ENCODE measurements at regions not wholly inside any gene's neighbourhood (a gene's known extent, or its start where the extent isn't known, plus 50 kb on each side); places are given as distances from the start of the nearest gene placed in this dataset.

DNA sequence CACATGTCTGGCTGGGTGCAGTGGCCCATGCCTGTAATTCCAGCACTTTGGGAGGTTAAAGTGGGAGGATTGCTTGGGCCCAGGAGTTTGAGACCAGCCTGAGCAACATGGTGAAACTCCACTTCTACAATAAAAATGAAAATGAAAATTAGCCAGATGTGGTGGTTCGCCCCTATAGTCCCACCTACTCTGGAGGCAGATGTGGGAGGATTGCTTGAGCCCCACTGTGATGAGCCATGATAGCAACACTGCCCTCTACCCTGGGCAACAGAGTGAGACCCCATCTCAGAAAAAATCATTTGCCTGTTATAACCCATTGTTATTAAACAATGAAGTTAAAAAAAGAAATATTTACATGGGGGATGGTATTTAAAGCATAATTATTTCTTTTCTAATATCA is 240.1 kb upstream of the ZPLD1 start:
- DNase-seq = no peak

DNA sequence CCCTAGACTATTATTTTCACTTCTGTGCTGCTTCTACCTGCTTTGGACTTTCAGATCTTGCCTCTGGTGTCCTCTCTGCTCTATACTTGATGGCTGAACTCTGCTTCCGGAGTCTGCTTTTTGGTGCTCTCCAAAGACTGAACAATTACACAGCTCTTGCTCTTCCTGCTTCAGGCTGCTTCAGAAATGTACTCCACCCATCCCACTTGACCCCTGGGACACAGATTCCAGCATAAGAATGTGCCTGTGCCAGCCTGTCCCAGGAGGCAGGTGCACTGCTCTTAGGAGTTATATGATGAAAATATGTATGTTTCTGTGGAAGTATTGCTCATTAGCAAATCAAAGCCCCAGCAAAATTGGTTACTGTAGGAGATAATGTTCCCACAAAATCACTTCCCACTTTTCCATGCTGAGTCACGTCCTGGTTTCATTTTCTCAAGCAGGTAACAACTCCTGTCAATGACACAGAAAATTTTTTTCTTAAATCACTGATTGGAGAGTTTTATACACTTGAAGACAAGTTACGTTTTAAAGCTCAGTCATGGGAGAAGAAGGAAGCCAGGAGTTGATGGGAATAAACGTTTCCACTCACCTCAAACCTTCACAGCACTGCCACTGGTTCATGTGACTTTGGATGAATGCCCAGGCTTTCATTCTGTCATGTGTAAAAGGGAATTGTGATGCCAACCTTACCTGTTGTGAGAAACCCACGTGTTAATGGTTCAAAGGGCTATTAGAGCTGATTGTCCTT is 239.4 kb upstream of the ZPLD1 start:
- no peak for DNase-seq

DNA sequence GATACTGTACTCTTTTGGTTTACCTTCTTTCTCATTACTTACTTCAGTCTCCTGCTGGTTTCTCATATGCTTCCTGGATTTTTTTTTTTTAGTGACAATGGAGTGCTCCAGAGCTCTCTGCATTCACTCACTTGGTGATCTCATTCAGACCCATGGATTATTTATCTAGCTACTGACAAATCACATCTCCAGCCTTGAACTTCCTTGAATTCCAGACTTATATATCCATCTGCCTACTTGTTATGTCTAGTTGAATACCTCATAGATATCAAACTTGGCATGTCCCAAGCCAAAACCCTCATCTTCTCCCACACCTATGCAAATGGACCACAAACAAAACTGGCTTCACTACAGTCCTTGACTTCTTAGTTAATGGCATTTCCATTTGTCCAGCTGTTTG is 234.7 kb upstream of the ZPLD1 start:
- no peak for DNase-seq

DNA sequence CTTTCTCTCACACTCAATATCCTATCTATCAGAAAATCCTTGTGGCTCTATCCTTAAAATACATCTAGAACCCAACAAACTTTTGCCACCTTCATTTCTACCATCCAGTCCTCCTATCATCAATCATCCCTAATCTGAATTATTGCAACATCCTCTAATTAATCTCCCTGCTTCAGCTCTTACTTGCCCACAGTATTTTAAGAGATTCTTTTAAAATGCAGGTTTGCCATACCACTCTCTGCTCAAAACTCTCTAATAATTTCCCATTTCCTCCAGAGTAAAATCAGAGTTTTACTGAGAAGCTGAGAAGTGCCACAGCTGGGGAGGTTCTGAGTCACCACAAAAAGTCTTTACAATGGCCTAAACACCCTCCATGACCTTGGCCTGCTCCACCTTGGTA is 234.3 kb upstream of the ZPLD1 start:
- DNase-seq = no peak

DNA sequence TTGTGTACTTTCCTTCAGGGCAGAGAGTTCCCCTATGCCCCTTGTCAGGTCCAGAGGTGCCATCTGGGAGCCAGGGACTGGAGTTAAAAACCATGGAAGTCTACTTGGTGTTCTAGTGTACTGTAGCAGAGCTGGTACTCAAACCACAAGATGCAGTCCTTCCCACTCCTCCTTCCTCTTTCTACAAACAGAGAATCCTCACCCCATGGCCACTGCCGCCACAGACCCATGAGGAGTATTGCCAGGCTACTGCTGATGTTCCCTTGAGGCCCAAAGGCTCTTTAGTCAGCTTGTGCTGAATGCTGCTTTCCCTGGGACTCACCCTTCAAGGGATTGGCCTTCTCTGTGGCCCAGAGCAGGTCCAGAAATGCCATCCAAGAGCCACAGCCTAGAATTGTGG is 229.2 kb upstream of the ZPLD1 start:
- DNase-seq = no peak

DNA sequence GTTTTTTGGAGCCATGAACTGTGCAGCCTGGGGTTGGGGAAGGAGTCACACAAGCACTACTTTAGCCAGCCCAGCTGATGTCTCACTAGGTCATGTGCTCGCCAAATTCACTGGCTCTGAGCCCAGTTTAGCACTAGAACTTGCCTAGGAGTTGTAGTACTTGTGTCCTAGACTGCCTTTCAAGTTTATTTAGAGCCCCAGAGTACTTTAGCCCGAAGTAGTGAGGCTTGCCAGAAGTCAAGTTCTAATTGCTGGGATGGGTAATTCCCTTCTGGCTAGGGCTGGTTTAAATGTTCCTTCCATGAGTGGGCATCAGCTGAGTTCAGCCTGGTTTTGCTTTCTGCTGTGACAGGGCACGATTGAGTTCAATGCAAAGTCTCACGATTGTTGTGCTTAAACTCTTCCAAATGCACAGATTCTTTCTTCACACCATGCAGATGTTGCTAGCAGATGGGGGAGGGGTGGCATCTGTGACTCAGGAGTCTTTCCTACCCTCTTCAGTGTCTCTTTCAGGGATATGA is 228.2 kb upstream of the ZPLD1 start:
- DNase-seq = no peak

DNA sequence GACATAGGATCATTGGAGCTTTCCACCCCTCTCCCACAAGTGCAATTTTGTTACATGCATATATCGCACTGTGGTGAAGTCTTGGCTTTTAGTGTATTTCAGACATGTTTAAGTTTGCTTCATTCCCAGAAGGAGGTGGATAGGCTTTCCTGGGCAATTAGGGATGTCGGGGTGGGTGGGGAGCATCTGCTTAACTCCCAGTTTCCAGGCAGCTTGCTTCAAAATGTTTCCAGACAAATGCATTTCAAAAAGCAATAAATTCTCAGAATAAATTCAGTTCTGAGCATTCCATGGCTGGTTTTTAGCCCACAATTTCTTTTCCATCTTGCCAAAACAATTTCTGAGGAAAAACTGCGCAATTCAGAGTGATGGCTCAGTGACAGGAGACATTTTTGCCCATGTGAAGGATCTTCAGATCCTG is 227.7 kb upstream of the ZPLD1 start:
- peak; percentile 57 for DNase-seq

DNA sequence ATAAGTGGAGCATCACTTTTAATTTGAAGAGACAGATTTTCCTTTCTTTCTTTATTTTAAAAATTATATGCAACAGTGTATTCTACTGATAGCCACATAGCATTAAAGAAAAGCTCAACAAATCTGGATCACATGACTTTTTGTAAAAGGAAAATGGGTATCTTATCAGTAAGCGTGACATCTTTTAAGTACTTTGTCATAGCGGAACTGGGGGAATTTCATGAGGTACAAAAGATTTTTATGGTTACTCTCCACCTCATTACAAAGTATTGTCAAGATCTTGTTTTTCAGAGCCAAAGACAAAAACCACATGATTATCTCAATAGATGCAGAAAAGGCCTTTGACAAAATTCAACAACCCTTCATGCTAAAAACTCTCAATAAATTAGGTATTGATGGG is 219.6 kb upstream of the ZPLD1 start:
- no peak for DNase-seq

DNA sequence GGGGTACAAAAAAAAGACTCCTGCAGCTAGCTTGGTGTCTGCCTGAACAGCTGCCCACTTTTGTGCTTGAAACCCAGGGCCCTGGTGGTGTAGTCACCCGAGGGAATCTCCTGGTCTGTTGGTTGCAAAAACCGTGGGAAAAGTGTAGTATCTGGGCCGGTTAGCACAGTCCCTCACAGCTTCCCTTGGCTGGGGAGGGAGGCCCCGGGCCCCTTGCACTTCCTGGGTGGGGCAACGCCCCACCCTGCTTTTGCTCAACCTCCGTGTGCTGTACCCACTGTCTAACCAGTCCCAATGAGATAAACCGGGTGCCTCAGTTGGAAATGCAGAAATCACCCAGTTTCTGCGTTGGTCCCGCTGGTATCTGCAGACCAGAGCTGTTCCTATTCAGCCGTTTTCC is 211.7 kb upstream of the ZPLD1 start:
- no peak for DNase-seq

DNA sequence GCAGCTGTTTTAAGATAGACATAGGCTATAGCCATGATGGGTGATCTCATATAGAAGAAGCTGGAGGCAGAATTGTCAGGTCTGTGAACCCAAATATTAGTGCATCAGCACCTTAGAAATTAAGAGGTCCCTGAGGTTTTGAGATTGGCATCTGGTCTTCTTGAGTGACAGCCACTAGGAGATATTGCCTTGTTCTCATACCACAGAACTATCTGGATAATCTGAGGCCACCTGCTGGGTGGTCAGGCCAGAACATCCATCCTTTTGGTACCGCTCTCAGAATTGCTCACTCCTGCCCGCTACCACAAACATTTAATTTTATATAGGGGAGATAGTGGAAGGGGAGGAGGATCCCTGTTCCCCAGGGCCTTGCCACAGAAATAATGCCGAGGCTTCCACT is 210.6 kb upstream of the ZPLD1 start:
- no peak for DNase-seq

DNA sequence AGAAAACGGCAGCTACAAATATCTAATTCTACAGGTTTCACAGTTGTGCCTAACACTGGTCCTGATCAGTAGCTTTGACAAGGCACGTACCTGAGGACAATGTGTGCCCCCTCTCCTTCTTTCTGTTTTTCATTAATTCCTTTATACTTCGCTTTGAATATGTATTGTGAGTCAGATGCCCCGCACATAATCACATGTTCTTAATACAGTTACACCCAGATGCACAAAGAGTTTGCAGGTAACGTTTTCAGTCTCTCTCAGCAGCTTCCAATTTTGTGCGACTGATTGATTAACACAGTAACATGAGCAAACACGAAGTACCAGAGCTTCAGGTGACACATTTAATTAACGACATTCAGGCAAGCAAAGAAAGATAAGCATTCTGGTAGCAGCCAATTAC is 209.8 kb upstream of the ZPLD1 start:
- no peak for DNase-seq

DNA sequence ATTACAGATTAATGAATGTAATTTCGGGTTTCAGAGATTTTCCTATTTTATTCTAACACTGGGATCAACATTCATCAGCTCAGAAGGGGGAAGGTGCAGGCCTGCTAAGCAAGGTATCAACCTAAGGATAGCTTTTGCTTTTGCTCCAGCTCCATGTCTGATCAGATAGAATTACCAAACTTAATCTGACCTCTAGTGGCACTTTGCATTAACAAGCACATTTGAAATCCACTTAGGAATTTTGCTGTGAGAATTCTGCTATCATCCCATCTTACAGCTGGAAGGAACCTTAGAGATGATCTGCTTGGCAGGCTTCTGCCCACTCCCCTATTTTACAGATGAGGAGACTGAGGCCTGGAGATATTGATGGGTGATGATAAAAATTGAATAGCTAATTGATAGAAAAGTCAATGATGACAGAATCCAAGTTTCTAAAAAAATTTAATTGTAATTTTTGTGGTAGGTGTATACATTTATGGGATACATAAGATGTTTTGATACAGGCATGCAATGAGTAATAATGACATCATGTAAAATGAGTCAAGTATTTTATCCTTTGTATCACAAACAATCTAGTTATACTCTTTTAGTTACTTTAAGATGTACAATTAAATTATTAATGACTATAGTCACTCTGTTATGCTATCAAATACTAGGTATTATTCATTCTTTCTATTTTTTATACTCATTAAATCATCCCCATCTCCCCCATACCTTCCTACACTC is 209.2 kb upstream of the ZPLD1 start:
- no peak for DNase-seq

DNA sequence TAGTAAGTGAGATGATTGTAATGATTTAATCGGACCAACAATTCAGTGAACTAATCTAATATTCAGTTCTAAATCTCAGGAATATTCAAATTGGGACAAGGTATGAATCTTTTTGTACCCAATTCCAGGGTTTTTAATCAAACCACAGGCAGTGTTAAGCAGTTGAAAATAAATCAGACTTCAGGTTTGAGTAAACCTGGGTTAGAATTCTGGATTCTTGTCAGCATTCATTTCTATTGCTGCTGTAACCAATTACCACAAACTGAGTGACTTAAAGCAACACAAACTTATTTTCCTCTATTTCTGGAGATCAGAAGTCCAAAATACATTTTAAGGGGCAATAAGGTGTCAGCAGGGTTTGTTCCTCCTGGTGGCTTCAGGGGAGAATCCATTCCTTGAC is 208.4 kb upstream of the ZPLD1 start:
- DNase-seq = no peak

DNA sequence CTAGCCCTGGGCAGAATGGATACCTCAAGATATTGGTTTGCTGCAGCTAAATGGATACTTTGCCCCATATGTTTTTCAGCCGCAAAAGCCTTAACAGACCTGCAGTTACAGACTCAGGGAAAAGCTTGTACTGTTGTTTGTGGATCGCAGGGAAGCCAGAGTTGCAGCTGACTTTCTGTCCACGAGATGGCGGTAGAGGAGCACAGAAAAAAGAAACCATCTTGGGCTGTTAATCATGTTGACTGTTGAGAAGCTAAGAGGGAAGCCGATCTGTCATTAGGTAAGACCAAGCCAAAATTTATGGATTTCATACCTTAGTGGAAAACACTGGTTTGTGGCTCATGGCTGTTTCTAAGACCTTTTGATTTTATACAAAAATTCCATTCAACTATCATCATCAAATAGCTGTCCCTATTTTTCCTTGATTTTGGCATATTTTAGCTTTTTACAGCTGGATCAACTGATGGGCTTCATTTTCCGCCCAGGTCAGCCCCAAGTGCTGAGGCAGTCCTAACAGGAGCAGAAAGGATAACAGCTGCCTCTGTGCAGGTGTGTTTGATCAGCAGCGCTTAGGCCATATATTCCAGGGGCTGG is 205.7 kb upstream of the ZPLD1 start:
- peak; percentile 85 for DNase-seq

DNA sequence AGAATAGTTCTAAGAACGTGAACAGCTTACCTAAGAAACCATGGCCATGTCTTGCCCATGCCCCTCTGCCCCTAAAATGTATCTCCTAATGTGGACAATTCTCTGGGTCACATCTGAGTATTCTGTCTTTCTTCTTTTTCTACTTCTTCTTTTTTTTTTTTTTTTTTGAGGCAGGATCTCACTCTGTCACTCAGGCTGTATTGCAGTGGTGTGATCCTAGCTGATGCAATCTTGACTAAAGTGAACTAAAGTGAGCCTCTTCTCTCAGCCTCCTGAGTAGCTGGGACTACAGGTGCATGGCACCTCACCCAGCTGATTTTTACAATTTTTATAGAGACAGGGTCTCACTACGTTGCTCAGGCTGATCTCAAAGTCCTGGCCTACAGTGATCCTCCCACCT is 204.8 kb upstream of the ZPLD1 start:
- DNase-seq = no peak

DNA sequence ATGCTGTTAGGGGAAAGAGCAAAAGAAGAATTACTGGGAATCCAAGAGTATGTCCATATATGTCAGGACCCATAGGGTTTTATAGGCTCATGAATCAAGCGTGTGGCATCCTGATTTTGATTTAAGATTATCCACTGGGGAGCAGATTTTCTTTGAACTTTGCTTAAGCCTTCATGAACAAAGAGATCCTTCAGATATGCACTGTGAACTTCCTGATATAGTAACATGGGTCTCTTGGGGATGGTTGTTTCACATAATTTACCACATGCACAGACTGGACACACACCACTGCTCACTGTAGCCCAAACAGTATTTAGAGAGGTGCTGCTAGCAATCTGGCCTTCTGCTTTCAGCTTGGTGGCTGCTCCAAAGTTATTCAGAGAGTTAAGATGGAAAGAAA is 200.9 kb upstream of the ZPLD1 start:
- no peak for DNase-seq

DNA sequence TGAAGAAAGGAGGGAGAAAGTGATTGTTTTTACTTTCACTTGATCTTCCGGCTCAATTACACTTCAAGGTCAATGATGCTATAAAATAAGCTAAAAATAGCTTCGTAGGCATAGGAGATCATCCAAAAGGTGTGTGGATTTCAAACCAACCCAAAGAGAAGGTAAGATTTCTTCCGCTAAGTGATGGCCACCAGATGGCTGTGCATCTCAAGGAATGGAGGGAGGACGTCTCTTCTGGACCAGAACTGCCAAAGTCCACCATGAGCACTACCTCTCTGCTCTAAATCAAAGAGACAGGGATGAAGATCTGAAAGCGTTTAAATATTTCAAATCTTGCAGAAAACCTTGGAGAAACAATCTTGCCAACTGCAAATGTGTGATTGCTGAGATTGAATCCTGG is 199.1 kb upstream of the ZPLD1 start:
- no peak for DNase-seq

DNA sequence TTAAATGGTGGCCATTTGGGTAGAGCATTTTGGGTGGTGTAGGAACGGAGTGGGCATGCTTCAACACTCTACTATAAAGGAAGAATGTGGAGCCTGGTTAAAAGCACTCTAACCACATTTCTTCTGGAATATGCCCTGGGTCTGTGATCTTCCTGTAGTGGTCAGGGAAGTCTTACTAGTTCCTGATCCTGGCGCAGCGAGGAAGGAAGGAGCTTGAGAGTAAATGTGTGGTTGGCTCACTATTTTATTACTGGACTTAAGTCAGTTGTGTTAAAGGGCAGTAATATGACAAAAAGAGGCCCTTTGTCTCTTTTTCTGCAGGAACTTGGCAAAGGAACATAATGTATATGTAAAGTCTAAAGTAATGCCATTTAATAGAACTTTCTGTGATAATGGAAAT is 197.6 kb upstream of the ZPLD1 start:
- DNase-seq = no peak

DNA sequence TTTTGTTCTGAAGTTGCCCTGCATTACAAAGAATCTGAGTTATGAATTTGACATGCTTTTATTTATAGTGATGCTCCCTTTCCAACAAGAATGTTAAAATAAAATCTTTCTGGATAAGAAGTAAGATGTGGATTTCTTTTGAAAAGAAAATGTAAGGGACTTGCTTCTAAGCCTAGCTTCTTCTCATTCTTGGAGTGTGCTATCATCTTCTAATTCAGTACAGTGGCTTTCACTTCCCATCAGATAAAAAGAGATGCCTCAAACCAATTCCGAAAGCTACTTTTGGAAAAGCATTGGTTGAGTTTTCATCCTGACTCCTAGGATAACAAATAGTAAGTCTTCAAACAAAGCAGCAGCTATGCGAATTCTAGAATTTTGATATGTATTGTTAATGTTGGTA is 197.0 kb upstream of the ZPLD1 start:
- no peak for DNase-seq

DNA sequence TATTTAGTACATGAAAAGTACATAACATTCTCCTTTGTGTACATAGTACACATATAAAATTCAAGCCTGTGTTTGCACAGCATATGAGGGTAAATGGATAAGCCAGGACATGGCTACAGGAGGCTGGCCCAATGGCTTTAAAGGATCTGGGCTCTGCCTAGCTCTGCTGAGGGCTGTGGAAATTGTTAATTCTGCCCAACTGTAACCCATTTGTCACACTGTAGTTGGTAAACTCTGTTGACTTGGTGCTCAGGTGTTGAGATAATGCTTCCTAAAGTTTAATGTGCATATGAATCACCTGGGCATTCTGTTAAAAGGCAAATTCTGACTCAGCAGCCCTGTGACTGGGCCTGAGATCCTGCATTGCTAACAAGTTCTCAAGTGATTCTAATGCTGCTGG is 196.5 kb upstream of the ZPLD1 start:
- DNase-seq = no peak

DNA sequence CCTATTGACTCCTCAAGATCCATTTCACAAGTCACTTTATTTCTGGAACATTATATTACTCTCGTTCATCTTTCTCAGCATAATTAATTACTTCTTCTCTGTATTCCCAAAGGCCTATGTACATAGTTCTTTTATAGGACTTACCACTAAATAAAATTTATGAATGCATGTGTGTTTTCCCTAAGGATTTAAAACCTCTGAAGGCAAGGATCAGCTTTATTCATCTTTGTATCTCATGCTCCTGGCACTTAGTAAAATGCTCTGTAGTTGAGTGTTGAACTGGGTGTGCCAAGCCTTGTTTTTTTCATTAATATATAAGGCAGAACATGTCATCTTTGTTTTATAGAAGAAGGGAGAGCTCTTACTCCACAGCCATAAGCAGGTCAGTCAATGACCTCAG is 194.1 kb upstream of the ZPLD1 start:
- DNase-seq = no peak

DNA sequence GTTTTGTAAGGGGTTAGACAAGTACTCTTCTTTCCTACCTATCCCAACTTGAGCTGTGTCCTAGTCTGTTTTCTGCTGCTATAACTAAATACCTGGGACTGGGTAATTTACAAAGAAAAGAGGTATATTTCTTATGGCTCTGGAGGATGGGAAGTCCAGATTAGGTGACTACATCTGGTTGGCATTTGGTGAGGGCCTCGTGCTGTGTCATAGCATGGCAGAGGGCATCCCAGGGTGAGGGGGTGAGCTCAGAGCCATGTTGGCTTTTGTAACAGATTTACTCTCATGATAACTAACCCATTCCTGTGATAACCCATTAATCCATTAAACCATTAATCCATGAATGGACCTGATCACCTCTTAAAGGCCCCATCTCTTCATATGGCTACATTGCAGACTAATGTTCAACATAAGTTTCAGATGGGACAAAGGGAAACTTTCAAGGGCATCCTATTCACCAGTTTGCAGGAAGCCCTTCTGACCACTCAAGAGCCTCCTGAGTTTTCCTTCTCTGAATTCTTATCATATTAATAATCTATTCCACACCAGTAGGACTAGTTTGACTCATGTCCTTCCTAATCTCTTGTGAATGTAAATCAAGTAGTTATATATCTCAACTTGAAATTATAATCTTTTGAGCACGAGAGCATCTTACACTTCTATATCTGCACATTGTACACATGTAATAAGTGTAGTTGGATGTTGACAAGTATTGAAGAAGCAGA is 185.7 kb upstream of the ZPLD1 start:
- no peak for DNase-seq

DNA sequence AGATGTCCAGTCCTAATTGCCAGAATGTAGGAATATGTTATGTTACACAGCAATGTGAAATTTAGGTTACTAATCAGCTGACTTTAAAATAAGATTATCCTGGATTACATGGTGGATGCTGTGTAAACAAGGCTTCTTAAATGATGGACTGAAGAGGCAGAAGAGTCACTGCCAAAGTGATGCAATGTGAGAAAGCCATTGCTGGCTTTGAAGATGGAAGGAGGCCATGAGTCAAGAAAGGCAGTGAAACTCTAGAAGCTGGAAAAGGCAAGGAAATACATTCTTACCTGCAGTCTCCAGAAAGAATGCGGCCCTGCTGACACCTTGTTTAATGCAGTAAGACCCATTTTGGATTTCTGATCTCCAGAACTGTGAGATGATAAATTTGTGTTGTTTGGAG is 179.1 kb upstream of the ZPLD1 start:
- DNase-seq = no peak

Data from right forelimb (tissue), 1 donor.